Left renal cortex interstitium (tissue), 4 donors: ENCODE measurements at regions not wholly inside any gene's neighbourhood (a gene's known extent, or its start where the extent isn't known, plus 50 kb on each side); places are given as distances from the start of the nearest gene placed in this dataset.
"Not testable (repeated sequence)": the region's sequence is repeated elsewhere in the genome, so short reads cannot be mapped to it uniquely, and the experiment has no call there.

Experiments used
- DNase-seq, 4 donors: peaks; one replicate each; pipeline ENCODE4 v3.0.0-alpha.2; 2013; ENCODE audit warnings: low read depth in 4 of 4, low spot score in 2 of 4, missing footprints in 1 of 4

GRCh38 chr10:65270969-65271368 is 1654.9 kb upstream of the LRRTM3 start:
- DNase-seq: no peak

- no peak for DNase-seq
Measured at GRCh38 chr10:65273115-65273514, 1652.7 kb upstream of the LRRTM3 start.

GRCh38 chr10:65275296-65275695 is 1650.5 kb upstream of the LRRTM3 start:
- DNase-seq: no peak

GRCh38 chr10:65284495-65285041 is 1641.3 kb upstream of the LRRTM3 start:
- no peak for DNase-seq

GRCh38 chr10:65285726-65286125 is 1640.1 kb upstream of the LRRTM3 start:
- DNase-seq: not testable (repeated sequence)

GRCh38 chr10:65291286-65291685 is 1634.5 kb upstream of the LRRTM3 start:
- DNase-seq: no peak

GRCh38 chr10:65292551-65292950 is 1633.3 kb upstream of the LRRTM3 start:
- no peak for DNase-seq

GRCh38 chr10:65294329-65294728 is 1631.5 kb upstream of the LRRTM3 start:
- no peak for DNase-seq

GRCh38 chr10:65301181-65301580 is 1624.7 kb upstream of the LRRTM3 start:
- no peak for DNase-seq

GRCh38 chr10:65306201-65306600 is 1619.6 kb upstream of the LRRTM3 start:
- DNase-seq: no peak

GRCh38 chr10:65312876-65313275 is 1613.0 kb upstream of the LRRTM3 start:
- no peak for DNase-seq

- no peak for DNase-seq
Measured at GRCh38 chr10:65313406-65313805, 1612.4 kb upstream of the LRRTM3 start.

GRCh38 chr10:65314253-65314652 is 1611.6 kb upstream of the LRRTM3 start:
- no peak for DNase-seq

GRCh38 chr10:65319493-65319892 is 1606.3 kb upstream of the LRRTM3 start:
- DNase-seq: no peak

- DNase-seq: no peak
Measured at GRCh38 chr10:65320236-65321026, 1605.4 kb upstream of the LRRTM3 start.

- DNase-seq: no peak
Measured at GRCh38 chr10:65323802-65324201, 1602.0 kb upstream of the LRRTM3 start.

GRCh38 chr10:65325913-65326312 is 1599.9 kb upstream of the LRRTM3 start:
- no peak for DNase-seq

- no peak for DNase-seq
Measured at GRCh38 chr10:65328486-65328885, 1597.3 kb upstream of the LRRTM3 start.

- DNase-seq: no peak
Measured at GRCh38 chr10:65335311-65335710, 1590.5 kb upstream of the LRRTM3 start.

GRCh38 chr10:65340340-65340739 is 1585.5 kb upstream of the LRRTM3 start:
- DNase-seq: no peak

GRCh38 chr10:65341323-65341925 is 1584.4 kb upstream of the LRRTM3 start:
- no peak for DNase-seq

GRCh38 chr10:65342245-65342644 is 1583.6 kb upstream of the LRRTM3 start:
- DNase-seq: no peak
